Right lobe of liver (tissue), 4 donors: ENCODE measurements at regions not wholly inside any gene's neighbourhood (a gene's known extent, or its start where the extent isn't known, plus 50 kb on each side); places are given as distances from the start of the nearest gene placed in this dataset.

ENCODE experiments used
- POLR2A ChIP-seq: fragments of 450-650 bp; IDR thresholded peaks from one replicate; pipeline ENCODE4 v1.6.1; 2017; ENCODE audit warnings: antibody characterized with exemption, mild to moderate bottlenecking
- TF ChIP-seq, protein P1 (sequence below), 4 donors: fragments of 200-600 bp in 3 of 4; fragments of 450-650 bp in 1 of 4; IDR thresholded peaks; one replicate each; pipeline versions ENCODE4 v1.5.1 to v1.8.0; 2016 to 2022; ENCODE audit warnings: antibody characterized with exemption in 4 of 4, mild to moderate bottlenecking in 2 of 4
- donor health status: DM: no; HTN: no; CAD: no.
- donor health status: DM: no; HTN: no; CAD: no.
- donor health status: DM: no; HTN: yes; CAD: no.

DNA sequence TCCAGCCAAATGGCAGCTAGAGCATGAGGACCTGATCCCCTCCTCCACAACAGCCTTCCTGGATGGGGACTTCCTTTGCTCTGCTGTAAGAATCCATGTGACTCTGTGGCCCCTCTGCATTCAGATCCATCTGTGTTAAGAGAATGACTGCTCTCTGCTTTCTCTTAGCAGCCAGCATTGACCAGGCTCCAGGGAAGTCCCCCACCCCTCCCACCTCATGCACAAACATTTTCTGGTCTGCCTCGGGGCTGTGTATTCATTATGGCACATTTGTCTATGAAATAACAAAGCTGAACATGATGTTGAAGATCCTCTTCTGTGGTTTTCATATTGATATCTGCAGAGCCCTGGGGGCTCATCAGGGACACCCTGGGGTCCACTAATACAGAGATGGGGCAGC lies 201.7 kb downstream of the NUAK1 start:
- TF ChIP-seq, protein P1, sequence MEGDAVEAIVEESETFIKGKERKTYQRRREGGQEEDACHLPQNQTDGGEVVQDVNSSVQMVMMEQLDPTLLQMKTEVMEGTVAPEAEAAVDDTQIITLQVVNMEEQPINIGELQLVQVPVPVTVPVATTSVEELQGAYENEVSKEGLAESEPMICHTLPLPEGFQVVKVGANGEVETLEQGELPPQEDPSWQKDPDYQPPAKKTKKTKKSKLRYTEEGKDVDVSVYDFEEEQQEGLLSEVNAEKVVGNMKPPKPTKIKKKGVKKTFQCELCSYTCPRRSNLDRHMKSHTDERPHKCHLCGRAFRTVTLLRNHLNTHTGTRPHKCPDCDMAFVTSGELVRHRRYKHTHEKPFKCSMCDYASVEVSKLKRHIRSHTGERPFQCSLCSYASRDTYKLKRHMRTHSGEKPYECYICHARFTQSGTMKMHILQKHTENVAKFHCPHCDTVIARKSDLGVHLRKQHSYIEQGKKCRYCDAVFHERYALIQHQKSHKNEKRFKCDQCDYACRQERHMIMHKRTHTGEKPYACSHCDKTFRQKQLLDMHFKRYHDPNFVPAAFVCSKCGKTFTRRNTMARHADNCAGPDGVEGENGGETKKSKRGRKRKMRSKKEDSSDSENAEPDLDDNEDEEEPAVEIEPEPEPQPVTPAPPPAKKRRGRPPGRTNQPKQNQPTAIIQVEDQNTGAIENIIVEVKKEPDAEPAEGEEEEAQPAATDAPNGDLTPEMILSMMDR (IDR thresholded peaks at IDR 0.05) = no peak
- no peak for TF ChIP-seq POLR2A
